ENCODE measurements at regions not wholly inside any gene's neighbourhood (a gene's known extent, or its start where the extent isn't known, plus 50 kb on each side); places are given as distances from the start of the nearest gene placed in this dataset.
A peak's percentile ranks its signal among the peaks of the same experiment; 100 is the strongest.
"Not testable (repeated sequence)": the region's sequence is repeated elsewhere in the genome, so short reads cannot be mapped to it uniquely, and the experiment has no call there.

GRCh38 chr2:123485056-123485455 lies 540.0 kb upstream of the CNTNAP5 start:
- FAIRE-seq, result no peak

GRCh38 chr2:123493687-123494086 lies 531.4 kb upstream of the CNTNAP5 start:
- FAIRE-seq, result no peak

- no peak for FAIRE-seq
Measured at GRCh38 chr2:123495241-123495640, 529.8 kb upstream of the CNTNAP5 start.

GRCh38 chr2:123500346-123500745 lies 524.7 kb upstream of the CNTNAP5 start:
- no peak for FAIRE-seq

GRCh38 chr2:123500988-123501387 lies 524.1 kb upstream of the CNTNAP5 start:
- no peak for FAIRE-seq

GRCh38 chr2:123502931-123503330 lies 522.2 kb upstream of the CNTNAP5 start:
- FAIRE-seq, result no peak

GRCh38 chr2:123512547-123512946 lies 512.5 kb upstream of the CNTNAP5 start:
- no peak for FAIRE-seq

GRCh38 chr2:123513351-123513750 lies 511.7 kb upstream of the CNTNAP5 start:
- FAIRE-seq, result no peak

GRCh38 chr2:123514613-123515207 lies 510.4 kb upstream of the CNTNAP5 start:
- FAIRE-seq, result no peak

- no peak for FAIRE-seq
Measured at GRCh38 chr2:123518367-123518766, 506.7 kb upstream of the CNTNAP5 start.

GRCh38 chr2:123521854-123522253 lies 503.2 kb upstream of the CNTNAP5 start:
- peak; percentile 5 for FAIRE-seq

- not testable (repeated sequence) for FAIRE-seq
Measured at GRCh38 chr2:123522498-123522897, 502.6 kb upstream of the CNTNAP5 start.

GRCh38 chr2:123528996-123529707 lies 495.9 kb upstream of the CNTNAP5 start:
- FAIRE-seq, result no peak

- FAIRE-seq, result no peak
Measured at GRCh38 chr2:123530004-123530403, 495.1 kb upstream of the CNTNAP5 start.

- no peak for FAIRE-seq
Measured at GRCh38 chr2:123532126-123532525, 493.0 kb upstream of the CNTNAP5 start.

GRCh38 chr2:123532994-123533393 lies 492.1 kb upstream of the CNTNAP5 start:
- FAIRE-seq, result no peak

- no peak for FAIRE-seq
Measured at GRCh38 chr2:123540291-123540690, 484.8 kb upstream of the CNTNAP5 start.

GRCh38 chr2:123546353-123546752 lies 478.7 kb upstream of the CNTNAP5 start:
- no peak for FAIRE-seq

- no peak for FAIRE-seq
Measured at GRCh38 chr2:123563515-123563914, 461.6 kb upstream of the CNTNAP5 start.

GRCh38 chr2:123566291-123566946 lies 458.7 kb upstream of the CNTNAP5 start:
- no peak for FAIRE-seq

GRCh38 chr2:123578016-123578415 lies 447.1 kb upstream of the CNTNAP5 start:
- FAIRE-seq, result no peak

GRCh38 chr2:123596621-123597020 lies 428.5 kb upstream of the CNTNAP5 start:
- FAIRE-seq, result no peak

GRCh38 chr2:123597988-123598387 lies 427.1 kb upstream of the CNTNAP5 start:
- no peak for FAIRE-seq

GRCh38 chr2:123606631-123607030 lies 418.5 kb upstream of the CNTNAP5 start:
- FAIRE-seq, result no peak

Measured in islet of Langerhans (tissue), 1 donor.